ENCODE measurements at regions not wholly inside any gene's neighbourhood (a gene's known extent, or its start where the extent isn't known, plus 50 kb on each side); places are given as distances from the start of the nearest gene placed in this dataset.

DNA sequence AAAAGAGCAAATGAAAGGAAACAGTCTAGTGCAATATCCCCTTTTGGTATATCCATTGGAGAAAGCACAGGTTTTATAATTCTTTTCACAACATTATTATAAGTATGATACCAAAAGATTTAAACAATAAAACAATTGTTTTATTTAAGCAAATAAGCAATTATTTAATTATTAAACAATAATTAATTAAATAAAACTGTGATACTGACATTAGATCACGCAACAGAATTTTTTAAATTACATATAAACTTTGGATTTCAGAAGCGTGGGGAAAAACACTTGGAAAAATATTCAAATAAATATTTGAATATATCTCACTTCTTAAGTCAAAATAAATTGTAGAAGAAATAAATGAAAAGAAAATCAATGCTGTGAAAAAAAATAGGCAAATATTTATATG lies 76.2 kb upstream of the STXBP5 start:
- no peak for DNase-seq (ENCODE audit: low read depth in 1 of 2, low spot score in 1 of 2)
- Histone ChIP-seq H3K27ac (replicated peaks) (no peak overlapping the region), H3K27me3 (ENCODE audit: insufficient read depth, poor library complexity, severe bottlenecking) (no peaks in the 10 kb centered on the region), H3K4me3 (replicated peaks; ENCODE audit: insufficient read depth, low read length) (no peak overlapping the region)
- TF ChIP-seq SPI1 (IDR thresholded peaks at IDR 0.05; ENCODE audit: borderline replicate concordance, low read depth) (no peak), GABPA (IDR thresholded peaks at IDR 0.05; ENCODE audit: low read depth) (no peak), POLR2AphosphoS5 (IDR thresholded peaks at IDR 0.05; ENCODE audit: low read depth) (no peak), REST (IDR thresholded peaks at IDR 0.05; ENCODE audit: insufficient replicate concordance, low read depth) (no peak)
- TF ChIP-seq, protein P1, sequence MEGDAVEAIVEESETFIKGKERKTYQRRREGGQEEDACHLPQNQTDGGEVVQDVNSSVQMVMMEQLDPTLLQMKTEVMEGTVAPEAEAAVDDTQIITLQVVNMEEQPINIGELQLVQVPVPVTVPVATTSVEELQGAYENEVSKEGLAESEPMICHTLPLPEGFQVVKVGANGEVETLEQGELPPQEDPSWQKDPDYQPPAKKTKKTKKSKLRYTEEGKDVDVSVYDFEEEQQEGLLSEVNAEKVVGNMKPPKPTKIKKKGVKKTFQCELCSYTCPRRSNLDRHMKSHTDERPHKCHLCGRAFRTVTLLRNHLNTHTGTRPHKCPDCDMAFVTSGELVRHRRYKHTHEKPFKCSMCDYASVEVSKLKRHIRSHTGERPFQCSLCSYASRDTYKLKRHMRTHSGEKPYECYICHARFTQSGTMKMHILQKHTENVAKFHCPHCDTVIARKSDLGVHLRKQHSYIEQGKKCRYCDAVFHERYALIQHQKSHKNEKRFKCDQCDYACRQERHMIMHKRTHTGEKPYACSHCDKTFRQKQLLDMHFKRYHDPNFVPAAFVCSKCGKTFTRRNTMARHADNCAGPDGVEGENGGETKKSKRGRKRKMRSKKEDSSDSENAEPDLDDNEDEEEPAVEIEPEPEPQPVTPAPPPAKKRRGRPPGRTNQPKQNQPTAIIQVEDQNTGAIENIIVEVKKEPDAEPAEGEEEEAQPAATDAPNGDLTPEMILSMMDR (IDR thresholded peaks at IDR 0.05; ENCODE audit: insufficient read depth, low read length) = no peak

- Histone ChIP-seq H3K4me3 (replicated peaks; ENCODE audit: insufficient read depth, low read length) (no peak overlapping the region), H3K27me3 (ENCODE audit: insufficient read depth, poor library complexity, severe bottlenecking) (no peaks in the 10 kb centered on the region), H3K27ac (replicated peaks) (peak overlapping the region; percentile 88)
- DNase-seq (ENCODE audit: low read depth in 1 of 2, low spot score in 1 of 2) = peak; percentile 77 to 81
- TF ChIP-seq POLR2AphosphoS5 (IDR thresholded peaks at IDR 0.05; ENCODE audit: low read depth) (0 out of 2 replicates have a peak, but pooled peaks have one; percentile 21), REST (IDR thresholded peaks at IDR 0.05; ENCODE audit: insufficient replicate concordance, low read depth) (no peak), GABPA (IDR thresholded peaks at IDR 0.05; ENCODE audit: low read depth) (no peak), SPI1 (IDR thresholded peaks at IDR 0.05; ENCODE audit: borderline replicate concordance, low read depth) (no peak)
- TF ChIP-seq, protein P1 (IDR thresholded peaks at IDR 0.05; ENCODE audit: insufficient read depth, low read length) = no peak
Measured at GRCh38 chr6:147131532-147132128, 72.6 kb upstream of the STXBP5 start.

- Histone ChIP-seq H3K4me3 (replicated peaks; ENCODE audit: insufficient read depth, low read length) (no peak overlapping the region), H3K27me3 (ENCODE audit: insufficient read depth, poor library complexity, severe bottlenecking) (no peaks in the 10 kb centered on the region), H3K27ac (replicated peaks) (peak overlapping the region; percentile 88)
- no peak for DNase-seq (ENCODE audit: low read depth in 1 of 2, low spot score in 1 of 2)
- no peak for TF ChIP-seq REST (IDR thresholded peaks at IDR 0.05; ENCODE audit: insufficient replicate concordance, low read depth)
- no peak for TF ChIP-seq GABPA (IDR thresholded peaks at IDR 0.05; ENCODE audit: low read depth)
- TF ChIP-seq POLR2AphosphoS5 (IDR thresholded peaks at IDR 0.05; ENCODE audit: low read depth) = no peak
- no peak for TF ChIP-seq SPI1 (IDR thresholded peaks at IDR 0.05; ENCODE audit: borderline replicate concordance, low read depth)
- TF ChIP-seq, protein P1 (IDR thresholded peaks at IDR 0.05; ENCODE audit: insufficient read depth, low read length) = no peak
Measured at GRCh38 chr6:147132889-147133288, 71.3 kb upstream of the STXBP5 start.
